ENCODE measurements at regions not wholly inside any gene's neighbourhood (a gene's known extent, or its start where the extent isn't known, plus 50 kb on each side); places are given as distances from the start of the nearest gene placed in this dataset.

GRCh38 chr18:1872274-1872673, 699.0 kb downstream of the METTL4 start:
- no peak for DNase-seq
- H3K9ac ChIP-seq (ENCODE audit: low read length in 3 of 3) = no peak overlapping the region
- intact Hi-C loops (cut with DNase I) = no loop called here
- H3K36me3 ChIP-seq (ENCODE audit: control insufficient read depth in 2 of 3, insufficient read depth in 3 of 3, low read length in 3 of 3) = no peaks in the 10 kb centered on the region
- no peak overlapping the region for H3K27ac ChIP-seq (ENCODE audit: low read depth in 2 of 2, low read length in 2 of 2)
- no peaks in the 10 kb centered on the region for H3K27me3 ChIP-seq (ENCODE audit: control insufficient read depth, insufficient read depth, low read length)
- H3K4me3 ChIP-seq (ENCODE audit: low read length in 3 of 3) = no peak overlapping the region
- H3K9me3 ChIP-seq (ENCODE audit: control insufficient read depth in 2 of 3, insufficient read depth in 1 of 3, low read length in 3 of 3) = no peaks in the 10 kb centered on the region
- no peaks in the 10 kb centered on the region for H3K4me1 ChIP-seq (ENCODE audit: control insufficient read depth in 2 of 3, insufficient read depth in 2 of 3, low read depth in 1 of 3, low read length in 3 of 3)
- no peak for TF ChIP-seq CTCF (IDR thresholded peaks at IDR 0.05; ENCODE audit: borderline replicate concordance, extremely low read depth, insufficient read depth)
- FAIRE-seq = no peak

GRCh38 chr18:1875219-1875618, 696.1 kb downstream of the METTL4 start:
- no peak for TF ChIP-seq CTCF (IDR thresholded peaks at IDR 0.05; ENCODE audit: borderline replicate concordance, extremely low read depth, insufficient read depth)

GRCh38 chr18:1884623-1885022, 686.7 kb downstream of the METTL4 start:
- no peak overlapping the region for H3K9ac ChIP-seq (ENCODE audit: low read length in 3 of 3)
- no peak overlapping the region for H3K4me3 ChIP-seq (ENCODE audit: low read length in 3 of 3)
- H3K27ac ChIP-seq (ENCODE audit: low read depth in 2 of 2, low read length in 2 of 2) = no peak overlapping the region
- DNase-seq (no peak), FAIRE-seq (no peak)
- no peaks in the 10 kb centered on the region for H3K4me1 ChIP-seq (ENCODE audit: control insufficient read depth in 2 of 3, insufficient read depth in 2 of 3, low read depth in 1 of 3, low read length in 3 of 3)
- no peak for TF ChIP-seq CTCF (IDR thresholded peaks at IDR 0.05; ENCODE audit: borderline replicate concordance, extremely low read depth, insufficient read depth)
- H3K9me3 ChIP-seq (ENCODE audit: control insufficient read depth in 2 of 3, insufficient read depth in 1 of 3, low read length in 3 of 3) = no peaks in the 10 kb centered on the region
- no peaks in the 10 kb centered on the region for H3K36me3 ChIP-seq (ENCODE audit: control insufficient read depth in 2 of 3, insufficient read depth in 3 of 3, low read length in 3 of 3)
- intact Hi-C loops (cut with DNase I) = no loop called here
- no peaks in the 10 kb centered on the region for H3K27me3 ChIP-seq (ENCODE audit: control insufficient read depth, insufficient read depth, low read length)

More at GRCh38 chr18:1875219-1875618, 696.1 kb downstream of the METTL4 start:
- intact Hi-C loops (cut with DNase I) = no loop called here
- no peaks in the 10 kb centered on the region for H3K9me3 ChIP-seq (ENCODE audit: control insufficient read depth in 2 of 3, insufficient read depth in 1 of 3, low read length in 3 of 3)
- FAIRE-seq = no peak
- H3K4me1 ChIP-seq (ENCODE audit: control insufficient read depth in 2 of 3, insufficient read depth in 2 of 3, low read depth in 1 of 3, low read length in 3 of 3) = no peaks in the 10 kb centered on the region
- no peaks in the 10 kb centered on the region for H3K27me3 ChIP-seq (ENCODE audit: control insufficient read depth, insufficient read depth, low read length)
- H3K36me3 ChIP-seq (ENCODE audit: control insufficient read depth in 2 of 3, insufficient read depth in 3 of 3, low read length in 3 of 3) = no peaks in the 10 kb centered on the region
- no peak overlapping the region for H3K27ac ChIP-seq (ENCODE audit: low read depth in 2 of 2, low read length in 2 of 2)
- no peak overlapping the region for H3K9ac ChIP-seq (ENCODE audit: low read length in 3 of 3)
- no peak for DNase-seq
- no peak overlapping the region for H3K4me3 ChIP-seq (ENCODE audit: low read length in 3 of 3)

GRCh38 chr18:1891641-1892040, 679.7 kb downstream of the METTL4 start:
- H3K9me3 ChIP-seq (ENCODE audit: control insufficient read depth in 2 of 3, insufficient read depth in 1 of 3, low read length in 3 of 3) = no peaks in the 10 kb centered on the region
- intact Hi-C loops (cut with DNase I) = no loop called here
- H3K4me1 ChIP-seq (ENCODE audit: control insufficient read depth in 2 of 3, insufficient read depth in 2 of 3, low read depth in 1 of 3, low read length in 3 of 3) = no peaks in the 10 kb centered on the region
- no peak overlapping the region for H3K9ac ChIP-seq (ENCODE audit: low read length in 3 of 3)
- no peak for FAIRE-seq
- H3K27ac ChIP-seq (ENCODE audit: low read depth in 2 of 2, low read length in 2 of 2) = no peak overlapping the region
- no peaks in the 10 kb centered on the region for H3K36me3 ChIP-seq (ENCODE audit: control insufficient read depth in 2 of 3, insufficient read depth in 3 of 3, low read length in 3 of 3)
- no peaks in the 10 kb centered on the region for H3K27me3 ChIP-seq (ENCODE audit: control insufficient read depth, insufficient read depth, low read length)
- no peak for DNase-seq
- TF ChIP-seq CTCF (IDR thresholded peaks at IDR 0.05; ENCODE audit: borderline replicate concordance, extremely low read depth, insufficient read depth) = no peak
- H3K4me3 ChIP-seq (ENCODE audit: low read length in 3 of 3) = no peak overlapping the region

Measured in kidney (tissue), 13 donors.